ENCODE measurements at regions not wholly inside any gene's neighbourhood (a gene's known extent, or its start where the extent isn't known, plus 50 kb on each side); places are given as distances from the start of the nearest gene placed in this dataset.
"Not testable (repeated sequence)": the region's sequence is repeated elsewhere in the genome, so short reads cannot be mapped to it uniquely, and the experiment has no call there.

DNA sequence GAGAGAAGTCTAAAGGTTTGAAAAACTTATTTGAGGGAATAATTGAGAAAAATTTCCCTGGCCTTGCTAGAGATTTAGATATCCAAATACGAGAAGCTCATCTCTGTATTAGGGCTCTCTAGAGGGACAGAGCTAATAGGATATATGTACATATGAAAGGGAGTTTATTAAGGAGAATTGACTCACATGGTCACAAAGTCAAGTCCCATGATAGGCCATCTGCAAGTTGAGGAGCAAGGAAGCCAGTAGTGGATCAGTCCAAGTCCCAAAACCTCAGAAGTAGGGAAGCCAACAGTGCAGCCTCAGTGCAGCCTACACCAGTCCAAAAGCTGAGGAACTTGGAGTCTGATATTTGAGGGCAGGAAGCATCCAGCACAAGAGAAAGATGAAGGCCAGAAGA lies 126.7 kb downstream of the PJA2 start:
- H3K27me3 ChIP-seq, H3K9ac ChIP-seq, H3K4me2 ChIP-seq, H3K4me3 ChIP-seq, H4K20me1 ChIP-seq, H3K4me1 ChIP-seq, H3K36me3 ChIP-seq, H3K27ac ChIP-seq: not testable (repeated sequence)
- H3K9me3 ChIP-seq = peaks cover 23% of the 10 kb centered on the region

- H3K4me1 ChIP-seq = no peaks in the 10 kb centered on the region
- peaks cover 9% of the 10 kb centered on the region for H3K9me3 ChIP-seq
- TF ChIP-seq Cebpa-rat (IDR thresholded peaks at IDR 0.05) = no peak
- no peak overlapping the region for H3K4me3 ChIP-seq
- H3K4me2 ChIP-seq = no peak overlapping the region
- H3K36me3 ChIP-seq = no peaks in the 10 kb centered on the region
- no peak overlapping the region for H3K27ac ChIP-seq
- H4K20me1 ChIP-seq = no peaks in the 10 kb centered on the region
- H3K27me3 ChIP-seq = no peaks in the 10 kb centered on the region
- H3K9ac ChIP-seq = no peak overlapping the region
Measured at GRCh38 chr5:109281136-109281690, 128.6 kb downstream of the PJA2 start.

GRCh38 chr5:109278141-109278540 lies 131.6 kb downstream of the PJA2 start:
- Histone ChIP-seq H4K20me1 (no peaks in the 10 kb centered on the region), H3K4me1 (no peaks in the 10 kb centered on the region), H3K4me3 (no peak overlapping the region), H3K9me3 (no peaks in the 10 kb centered on the region), H3K27me3 (no peaks in the 10 kb centered on the region), H3K9ac (no peak overlapping the region), H3K4me2 (no peak overlapping the region), H3K27ac (no peak overlapping the region), H3K36me3 (no peaks in the 10 kb centered on the region)
- no peak for TF ChIP-seq Cebpa-rat (IDR thresholded peaks at IDR 0.05)

- Histone ChIP-seq H3K4me2 (no peak overlapping the region), H4K20me1 (no peaks in the 10 kb centered on the region), H3K4me3 (no peak overlapping the region), H3K27ac (no peak overlapping the region), H3K36me3 (no peaks in the 10 kb centered on the region), H3K27me3 (no peaks in the 10 kb centered on the region), H3K4me1 (0 out of 2 replicates have a peak, but pooled peaks cover 4% of the 10 kb centered on the region), H3K9ac (no peak overlapping the region), H3K9me3 (0 out of 2 replicates have a peak, but pooled peaks cover 4% of the 10 kb centered on the region)
- no peak for TF ChIP-seq Cebpa-rat (IDR thresholded peaks at IDR 0.05)
Measured at GRCh38 chr5:109275919-109276318, 133.9 kb downstream of the PJA2 start.

DNA sequence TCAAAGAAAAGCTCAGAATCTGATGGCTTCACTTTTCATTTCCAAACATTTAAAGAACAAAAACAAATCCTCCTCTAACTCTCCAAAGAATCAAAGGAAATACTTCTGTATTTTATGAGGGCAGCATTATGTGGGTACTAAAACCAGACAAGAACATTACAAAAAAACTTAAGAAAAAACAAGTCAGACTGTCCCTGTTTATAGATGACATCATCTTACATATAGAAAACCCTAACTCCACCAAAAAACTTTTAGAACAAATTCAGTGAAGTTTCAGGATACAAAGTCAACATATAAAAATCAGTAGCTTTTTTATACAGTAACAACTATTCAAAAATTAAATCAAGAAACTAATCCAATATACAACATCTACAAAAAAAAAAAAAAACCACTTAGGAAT lies 136.2 kb downstream of the PJA2 start:
- H3K27ac ChIP-seq = no peak overlapping the region
- no peak overlapping the region for H3K4me3 ChIP-seq
- H3K4me1 ChIP-seq = 0 out of 2 replicates have a peak, but pooled peaks cover 4% of the 10 kb centered on the region
- no peak overlapping the region for H3K4me2 ChIP-seq
- H3K9ac ChIP-seq = no peak overlapping the region
- TF ChIP-seq Cebpa-rat (IDR thresholded peaks at IDR 0.05) = no peak
- no peaks in the 10 kb centered on the region for H4K20me1 ChIP-seq
- no peaks in the 10 kb centered on the region for H3K27me3 ChIP-seq
- H3K9me3 ChIP-seq = 0 out of 2 replicates have a peak, but pooled peaks cover 4% of the 10 kb centered on the region
- no peaks in the 10 kb centered on the region for H3K36me3 ChIP-seq

DNA sequence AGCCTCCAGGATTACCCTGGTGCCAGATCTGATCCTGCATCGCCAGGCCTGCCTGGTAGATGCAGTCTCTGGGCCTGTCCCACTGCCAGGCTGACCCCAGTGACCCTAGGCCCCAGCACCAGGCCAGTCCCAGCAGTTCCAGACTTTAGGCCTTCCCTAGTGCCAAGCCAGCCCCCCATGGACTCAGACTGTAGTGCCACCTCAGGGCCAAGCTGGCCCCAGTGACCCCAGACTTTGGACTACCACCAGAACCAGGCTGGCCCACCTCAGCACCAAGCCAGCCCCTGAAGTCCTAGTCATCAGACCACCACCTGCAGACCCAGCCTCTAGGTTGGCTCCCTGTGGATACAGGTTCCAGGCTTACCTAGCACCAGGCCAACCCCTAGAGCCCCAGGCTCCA lies 142.5 kb downstream of the PJA2 start:
- no peak for TF ChIP-seq Cebpa-rat (IDR thresholded peaks at IDR 0.05)
- no peak overlapping the region for H3K4me3 ChIP-seq
- no peaks in the 10 kb centered on the region for H4K20me1 ChIP-seq
- no peak overlapping the region for H3K4me2 ChIP-seq
- H3K9ac ChIP-seq = no peak overlapping the region
- H3K9me3 ChIP-seq = peaks cover 10% of the 10 kb centered on the region
- 0 out of 2 replicates have a peak, but pooled peaks cover 4% of the 10 kb centered on the region for H3K4me1 ChIP-seq
- H3K27me3 ChIP-seq = no peaks in the 10 kb centered on the region
- no peak overlapping the region for H3K27ac ChIP-seq
- H3K36me3 ChIP-seq = no peaks in the 10 kb centered on the region

- no peak overlapping the region for H3K4me2 ChIP-seq
- H3K4me1 ChIP-seq = no peaks in the 10 kb centered on the region
- peaks cover 5% of the 10 kb centered on the region; the same call in 1 of the 2 replicates for H3K9me3 ChIP-seq
- no peaks in the 10 kb centered on the region for H4K20me1 ChIP-seq
- H3K4me3 ChIP-seq = no peak overlapping the region
- no peaks in the 10 kb centered on the region for H3K27me3 ChIP-seq
- no peak for TF ChIP-seq Cebpa-rat (IDR thresholded peaks at IDR 0.05)
- H3K9ac ChIP-seq = no peak overlapping the region
- no peaks in the 10 kb centered on the region for H3K36me3 ChIP-seq
- H3K27ac ChIP-seq = no peak overlapping the region
Measured at GRCh38 chr5:109258755-109259154, 151.0 kb downstream of the PJA2 start.

DNA sequence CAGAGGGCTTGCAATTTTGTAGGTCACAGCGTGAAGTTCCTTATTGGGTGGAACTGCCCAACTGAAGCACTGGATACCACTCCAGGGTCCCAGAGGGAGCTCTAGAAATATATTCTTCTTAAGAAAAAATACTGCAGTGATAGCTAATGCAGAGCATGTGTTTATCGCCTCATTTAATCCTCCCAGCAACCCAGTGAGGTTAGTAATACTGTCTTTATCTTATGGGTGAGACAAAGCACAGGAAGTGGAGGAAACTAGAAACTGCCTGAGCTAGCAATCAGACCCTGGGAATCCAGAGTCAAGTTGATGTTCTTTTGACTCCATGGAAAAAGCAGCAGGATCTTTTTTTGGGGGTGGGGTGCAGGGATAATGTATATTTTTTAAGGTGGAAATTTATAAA lies 153.3 kb downstream of the PJA2 start:
- Histone ChIP-seq H3K9me3 (peaks cover 5% of the 10 kb centered on the region; the same call in 1 of the 2 replicates), H4K20me1 (no peaks in the 10 kb centered on the region), H3K27ac (no peak overlapping the region), H3K4me3 (no peak overlapping the region), H3K4me2 (no peak overlapping the region), H3K36me3 (no peaks in the 10 kb centered on the region), H3K9ac (no peak overlapping the region), H3K4me1 (no peaks in the 10 kb centered on the region), H3K27me3 (no peaks in the 10 kb centered on the region)
- TF ChIP-seq Cebpa-rat (IDR thresholded peaks at IDR 0.05) = no peak

DNA sequence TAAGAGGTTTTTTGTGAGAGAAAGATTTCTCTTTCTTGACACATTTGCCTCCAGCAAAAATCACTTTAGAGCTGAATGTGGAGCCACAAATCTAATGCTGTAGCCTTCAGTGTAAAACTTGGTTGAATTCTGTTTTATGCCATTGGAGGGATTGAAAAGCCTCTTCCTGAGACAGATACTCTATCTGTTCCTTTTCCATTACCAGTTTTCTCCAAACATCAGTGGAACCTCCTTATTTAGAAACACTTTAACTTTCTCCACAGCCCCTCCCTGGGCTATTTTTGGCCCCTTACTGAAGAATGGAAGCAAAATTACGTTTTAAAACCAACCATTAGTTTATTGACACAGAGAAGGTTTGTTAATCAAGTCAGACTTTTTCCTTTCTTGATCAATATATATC lies 155.3 kb downstream of the PJA2 start:
- no peak overlapping the region for H3K4me3 ChIP-seq

DNA sequence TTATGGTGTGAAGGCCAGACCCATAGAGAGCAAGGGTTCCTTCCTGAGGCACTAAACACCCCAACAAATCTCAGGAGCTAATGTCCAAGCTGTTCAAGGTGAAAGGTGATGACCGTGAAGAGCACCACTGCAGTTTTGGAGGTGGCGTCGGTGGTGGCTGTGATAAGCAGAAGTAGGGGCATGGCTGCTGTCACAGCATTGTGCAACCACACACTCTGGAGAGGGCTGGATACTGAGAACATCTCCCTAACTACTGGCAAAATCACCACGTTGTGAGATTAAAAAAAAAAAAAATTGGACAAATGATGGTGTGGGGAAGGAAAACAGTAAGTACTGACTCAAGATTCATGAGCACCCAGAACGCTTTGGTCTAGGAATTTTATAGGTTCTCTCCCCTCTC lies 156.5 kb downstream of the PJA2 start:
- Histone ChIP-seq H3K27ac (no peak overlapping the region), H3K4me1 (peaks cover 1% of the 10 kb centered on the region; the same call in 1 of the 2 replicates), H3K9me3 (no peaks in the 10 kb centered on the region), H3K4me3 (no peak overlapping the region), H3K9ac (no peak overlapping the region), H3K4me2 (no peak overlapping the region), H4K20me1 (no peaks in the 10 kb centered on the region), H3K36me3 (no peaks in the 10 kb centered on the region), H3K27me3 (no peaks in the 10 kb centered on the region)
- no peak for TF ChIP-seq Cebpa-rat (IDR thresholded peaks at IDR 0.05)

More for the DNA sequence above, 155.3 kb downstream of the PJA2 start:
- no peak overlapping the region for H3K27ac ChIP-seq
- no peaks in the 10 kb centered on the region for H3K27me3 ChIP-seq
- no peak overlapping the region for H3K4me2 ChIP-seq
- no peaks in the 10 kb centered on the region for H3K4me1 ChIP-seq
- H3K9ac ChIP-seq = no peak overlapping the region
- no peaks in the 10 kb centered on the region for H3K36me3 ChIP-seq
- H3K9me3 ChIP-seq = peaks cover 5% of the 10 kb centered on the region; the same call in 1 of the 2 replicates
- no peaks in the 10 kb centered on the region for H4K20me1 ChIP-seq
- TF ChIP-seq Cebpa-rat (IDR thresholded peaks at IDR 0.05) = no peak

GRCh38 chr5:109252731-109253130 lies 157.0 kb downstream of the PJA2 start:
- Histone ChIP-seq H3K9ac (no peak overlapping the region), H3K36me3 (no peaks in the 10 kb centered on the region), H3K27me3 (no peaks in the 10 kb centered on the region), H4K20me1 (no peaks in the 10 kb centered on the region), H3K4me2 (no peak overlapping the region), H3K9me3 (no peaks in the 10 kb centered on the region), H3K27ac (no peak overlapping the region), H3K4me3 (no peak overlapping the region), H3K4me1 (peaks cover 7% of the 10 kb centered on the region)
- no peak for TF ChIP-seq Cebpa-rat (IDR thresholded peaks at IDR 0.05)
